ENCODE measurements at regions not wholly inside any gene's neighbourhood (a gene's known extent, or its start where the extent isn't known, plus 50 kb on each side); places are given as distances from the start of the nearest gene placed in this dataset.

DNA sequence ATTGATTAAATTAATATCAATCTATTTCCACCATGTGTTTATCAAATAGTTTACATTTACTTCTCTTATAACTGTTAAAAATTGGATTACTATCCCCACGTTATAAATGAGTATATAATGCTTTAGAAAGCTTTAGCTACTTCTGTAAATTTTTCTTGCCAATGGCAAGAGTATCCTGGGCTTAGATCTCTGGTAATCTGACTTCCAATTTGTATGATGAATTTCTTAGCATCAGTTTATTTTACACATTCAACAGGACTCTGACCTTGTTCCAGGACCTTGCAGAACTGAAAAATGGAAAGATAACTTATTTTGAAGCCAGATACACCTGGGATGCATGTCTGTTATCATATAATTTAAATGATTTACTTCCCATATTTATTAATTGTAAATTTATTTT lies 2759.4 kb downstream of the PCDH9 start:
- no peak overlapping the region for H3K4me2 ChIP-seq (ENCODE audit: low read depth, low read length, poor library complexity, severe bottlenecking)
- no peaks in the 10 kb centered on the region for H3K36me3 ChIP-seq (ENCODE audit: low read length)
- H4K20me1 ChIP-seq (ENCODE audit: low read depth, low read length), result no peaks in the 10 kb centered on the region
- H3K27ac ChIP-seq (ENCODE audit: low read depth, low read length), result no peak overlapping the region
- no peak overlapping the region for H3K4me3 ChIP-seq (ENCODE audit: insufficient read depth, low read length, poor library complexity, severe bottlenecking)
- H3K27me3 ChIP-seq (ENCODE audit: low read length), result no peaks in the 10 kb centered on the region
- no peak for TF ChIP-seq EZH2phosphoT487 (conservative IDR thresholded peaks at IDR 0.05; ENCODE audit: low read length)
- TF ChIP-seq, protein P1, sequence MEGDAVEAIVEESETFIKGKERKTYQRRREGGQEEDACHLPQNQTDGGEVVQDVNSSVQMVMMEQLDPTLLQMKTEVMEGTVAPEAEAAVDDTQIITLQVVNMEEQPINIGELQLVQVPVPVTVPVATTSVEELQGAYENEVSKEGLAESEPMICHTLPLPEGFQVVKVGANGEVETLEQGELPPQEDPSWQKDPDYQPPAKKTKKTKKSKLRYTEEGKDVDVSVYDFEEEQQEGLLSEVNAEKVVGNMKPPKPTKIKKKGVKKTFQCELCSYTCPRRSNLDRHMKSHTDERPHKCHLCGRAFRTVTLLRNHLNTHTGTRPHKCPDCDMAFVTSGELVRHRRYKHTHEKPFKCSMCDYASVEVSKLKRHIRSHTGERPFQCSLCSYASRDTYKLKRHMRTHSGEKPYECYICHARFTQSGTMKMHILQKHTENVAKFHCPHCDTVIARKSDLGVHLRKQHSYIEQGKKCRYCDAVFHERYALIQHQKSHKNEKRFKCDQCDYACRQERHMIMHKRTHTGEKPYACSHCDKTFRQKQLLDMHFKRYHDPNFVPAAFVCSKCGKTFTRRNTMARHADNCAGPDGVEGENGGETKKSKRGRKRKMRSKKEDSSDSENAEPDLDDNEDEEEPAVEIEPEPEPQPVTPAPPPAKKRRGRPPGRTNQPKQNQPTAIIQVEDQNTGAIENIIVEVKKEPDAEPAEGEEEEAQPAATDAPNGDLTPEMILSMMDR (IDR thresholded peaks at IDR 0.05; ENCODE audit: insufficient read depth, low read length, poor library complexity, severe bottlenecking), result no peak
- H3K9ac ChIP-seq (ENCODE audit: low read length), result no peak overlapping the region
- H3F3A ChIP-seq (ENCODE audit: insufficient read depth), result no peaks in the 10 kb centered on the region
- peak overlapping the region; percentile 12 for H2AFZ ChIP-seq (ENCODE audit: low read depth, low read length, severe bottlenecking)
- H3K9me2 ChIP-seq (replicated peaks; ENCODE audit: insufficient read depth, low read length), result no peaks in the 10 kb centered on the region
- no peaks in the 10 kb centered on the region for H3K79me2 ChIP-seq (ENCODE audit: insufficient read depth, low read length)
- H3K9me3 ChIP-seq (ENCODE audit: insufficient read depth, low read length), result no peaks in the 10 kb centered on the region

DNA sequence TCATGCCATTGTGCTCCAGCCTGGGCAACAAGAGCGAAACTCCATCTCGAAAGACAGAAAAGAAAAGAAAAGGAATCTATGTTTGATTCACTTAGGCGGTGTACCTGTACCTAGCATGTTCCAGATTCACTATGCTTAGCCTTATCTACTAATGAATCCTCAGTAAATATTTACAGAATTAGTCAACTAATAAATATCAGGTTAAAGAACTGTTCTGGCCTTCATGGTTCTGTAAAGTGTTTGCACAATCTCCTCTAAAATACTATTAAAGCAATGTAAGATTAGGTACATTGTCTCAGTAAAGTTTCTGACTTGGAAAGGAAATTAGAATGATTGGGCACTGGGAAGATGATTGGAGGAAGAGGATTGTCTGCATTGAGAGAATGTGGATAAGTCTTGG lies 2770.4 kb downstream of the PCDH9 start:
- H3K4me3 ChIP-seq (ENCODE audit: insufficient read depth, low read length, poor library complexity, severe bottlenecking), result no peak overlapping the region
- no peak overlapping the region for H3K4me2 ChIP-seq (ENCODE audit: low read depth, low read length, poor library complexity, severe bottlenecking)
- H3K27ac ChIP-seq (ENCODE audit: low read depth, low read length), result no peak overlapping the region
- H3K9ac ChIP-seq (ENCODE audit: low read length), result no peak overlapping the region
- no peaks in the 10 kb centered on the region for H4K20me1 ChIP-seq (ENCODE audit: low read depth, low read length)
- 0 out of 2 replicates have a peak, but pooled peaks cover 4% of the 10 kb centered on the region for H3K9me3 ChIP-seq (ENCODE audit: insufficient read depth, low read length)
- no peak for TF ChIP-seq EZH2phosphoT487 (conservative IDR thresholded peaks at IDR 0.05; ENCODE audit: low read length)
- TF ChIP-seq, protein P1 (IDR thresholded peaks at IDR 0.05; ENCODE audit: insufficient read depth, low read length, poor library complexity, severe bottlenecking), result no peak
- H3K27me3 ChIP-seq (ENCODE audit: low read length), result no peaks in the 10 kb centered on the region
- H3K79me2 ChIP-seq (ENCODE audit: insufficient read depth, low read length), result no peaks in the 10 kb centered on the region
- H3F3A ChIP-seq (ENCODE audit: insufficient read depth), result no peaks in the 10 kb centered on the region
- H3K9me2 ChIP-seq (replicated peaks; ENCODE audit: insufficient read depth, low read length), result no peaks in the 10 kb centered on the region
- peak overlapping the region; percentile 71 for H2AFZ ChIP-seq (ENCODE audit: low read depth, low read length, severe bottlenecking)
- H3K36me3 ChIP-seq (ENCODE audit: low read length), result no peaks in the 10 kb centered on the region

DNA sequence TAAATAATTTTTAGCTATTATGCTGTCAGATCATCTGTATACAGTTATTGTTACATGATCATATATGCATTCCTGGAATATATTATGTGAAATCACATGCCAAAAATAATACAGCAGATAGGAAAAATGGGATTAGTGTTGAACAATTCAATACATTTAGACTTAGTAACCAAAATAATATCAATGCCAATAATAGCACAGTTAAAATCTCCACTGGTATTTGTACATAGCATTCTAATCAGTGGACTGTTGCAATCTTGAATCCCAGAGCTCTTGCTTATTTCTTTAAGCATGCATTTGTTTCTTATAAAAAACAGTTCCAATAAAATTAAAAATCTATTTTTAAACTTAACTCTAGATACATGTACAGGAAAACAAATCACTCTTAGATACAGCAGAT lies 2772.2 kb downstream of the PCDH9 start:
- H3F3A ChIP-seq (ENCODE audit: insufficient read depth), result no peaks in the 10 kb centered on the region
- H3K9me2 ChIP-seq (replicated peaks; ENCODE audit: insufficient read depth, low read length), result no peaks in the 10 kb centered on the region
- no peak overlapping the region for H3K27ac ChIP-seq (ENCODE audit: low read depth, low read length)
- H3K9me3 ChIP-seq (ENCODE audit: insufficient read depth, low read length), result 0 out of 2 replicates have a peak, but pooled peaks cover 2% of the 10 kb centered on the region
- H3K79me2 ChIP-seq (ENCODE audit: insufficient read depth, low read length), result no peaks in the 10 kb centered on the region
- no peak overlapping the region for H3K9ac ChIP-seq (ENCODE audit: low read length)
- H3K4me2 ChIP-seq (ENCODE audit: low read depth, low read length, poor library complexity, severe bottlenecking), result no peak overlapping the region
- no peaks in the 10 kb centered on the region for H4K20me1 ChIP-seq (ENCODE audit: low read depth, low read length)
- H3K4me3 ChIP-seq (ENCODE audit: insufficient read depth, low read length, poor library complexity, severe bottlenecking), result no peak overlapping the region
- H3K27me3 ChIP-seq (ENCODE audit: low read length), result no peaks in the 10 kb centered on the region
- TF ChIP-seq, protein P1 (IDR thresholded peaks at IDR 0.05; ENCODE audit: insufficient read depth, low read length, poor library complexity, severe bottlenecking), result no peak
- no peak for TF ChIP-seq EZH2phosphoT487 (conservative IDR thresholded peaks at IDR 0.05; ENCODE audit: low read length)
- H2AFZ ChIP-seq (ENCODE audit: low read depth, low read length, severe bottlenecking), result no peak overlapping the region
- no peaks in the 10 kb centered on the region for H3K36me3 ChIP-seq (ENCODE audit: low read length)

All from SU-DHL-6 (cell line).